ENCODE measurements at regions not wholly inside any gene's neighbourhood (a gene's known extent, or its start where the extent isn't known, plus 50 kb on each side); places are given as distances from the start of the nearest gene placed in this dataset.

DNA sequence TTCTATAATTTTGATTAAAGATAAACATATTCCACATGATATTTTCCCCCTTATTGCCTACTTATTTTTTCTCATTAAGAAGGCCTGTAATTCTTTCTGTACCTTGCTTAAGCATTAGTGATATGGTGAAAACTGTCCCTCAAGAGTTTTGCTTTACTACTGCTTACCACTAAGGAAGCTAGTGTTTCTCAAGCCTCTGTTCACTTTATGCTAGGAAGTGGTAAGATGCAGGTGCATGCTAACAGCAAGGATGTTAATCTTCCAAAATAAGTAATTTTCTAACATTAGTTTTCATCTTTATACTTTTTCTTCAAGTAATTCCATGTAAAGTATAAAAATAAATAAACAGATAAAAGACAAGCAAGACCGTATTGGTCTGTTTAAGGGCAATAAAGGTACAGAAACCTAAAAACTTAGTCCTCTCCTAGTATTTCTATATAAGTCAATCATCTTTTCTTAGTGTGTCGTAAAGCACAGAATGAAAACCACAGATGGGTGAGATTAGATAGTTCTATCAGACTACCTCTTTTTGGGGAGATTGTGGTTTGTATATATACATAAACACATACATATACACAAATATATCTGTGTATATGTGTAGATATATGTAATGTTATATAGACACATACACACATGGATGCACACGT, 731.0 kb upstream of the CNTN5 start (continued):
- TF ChIP-seq, protein P1, sequence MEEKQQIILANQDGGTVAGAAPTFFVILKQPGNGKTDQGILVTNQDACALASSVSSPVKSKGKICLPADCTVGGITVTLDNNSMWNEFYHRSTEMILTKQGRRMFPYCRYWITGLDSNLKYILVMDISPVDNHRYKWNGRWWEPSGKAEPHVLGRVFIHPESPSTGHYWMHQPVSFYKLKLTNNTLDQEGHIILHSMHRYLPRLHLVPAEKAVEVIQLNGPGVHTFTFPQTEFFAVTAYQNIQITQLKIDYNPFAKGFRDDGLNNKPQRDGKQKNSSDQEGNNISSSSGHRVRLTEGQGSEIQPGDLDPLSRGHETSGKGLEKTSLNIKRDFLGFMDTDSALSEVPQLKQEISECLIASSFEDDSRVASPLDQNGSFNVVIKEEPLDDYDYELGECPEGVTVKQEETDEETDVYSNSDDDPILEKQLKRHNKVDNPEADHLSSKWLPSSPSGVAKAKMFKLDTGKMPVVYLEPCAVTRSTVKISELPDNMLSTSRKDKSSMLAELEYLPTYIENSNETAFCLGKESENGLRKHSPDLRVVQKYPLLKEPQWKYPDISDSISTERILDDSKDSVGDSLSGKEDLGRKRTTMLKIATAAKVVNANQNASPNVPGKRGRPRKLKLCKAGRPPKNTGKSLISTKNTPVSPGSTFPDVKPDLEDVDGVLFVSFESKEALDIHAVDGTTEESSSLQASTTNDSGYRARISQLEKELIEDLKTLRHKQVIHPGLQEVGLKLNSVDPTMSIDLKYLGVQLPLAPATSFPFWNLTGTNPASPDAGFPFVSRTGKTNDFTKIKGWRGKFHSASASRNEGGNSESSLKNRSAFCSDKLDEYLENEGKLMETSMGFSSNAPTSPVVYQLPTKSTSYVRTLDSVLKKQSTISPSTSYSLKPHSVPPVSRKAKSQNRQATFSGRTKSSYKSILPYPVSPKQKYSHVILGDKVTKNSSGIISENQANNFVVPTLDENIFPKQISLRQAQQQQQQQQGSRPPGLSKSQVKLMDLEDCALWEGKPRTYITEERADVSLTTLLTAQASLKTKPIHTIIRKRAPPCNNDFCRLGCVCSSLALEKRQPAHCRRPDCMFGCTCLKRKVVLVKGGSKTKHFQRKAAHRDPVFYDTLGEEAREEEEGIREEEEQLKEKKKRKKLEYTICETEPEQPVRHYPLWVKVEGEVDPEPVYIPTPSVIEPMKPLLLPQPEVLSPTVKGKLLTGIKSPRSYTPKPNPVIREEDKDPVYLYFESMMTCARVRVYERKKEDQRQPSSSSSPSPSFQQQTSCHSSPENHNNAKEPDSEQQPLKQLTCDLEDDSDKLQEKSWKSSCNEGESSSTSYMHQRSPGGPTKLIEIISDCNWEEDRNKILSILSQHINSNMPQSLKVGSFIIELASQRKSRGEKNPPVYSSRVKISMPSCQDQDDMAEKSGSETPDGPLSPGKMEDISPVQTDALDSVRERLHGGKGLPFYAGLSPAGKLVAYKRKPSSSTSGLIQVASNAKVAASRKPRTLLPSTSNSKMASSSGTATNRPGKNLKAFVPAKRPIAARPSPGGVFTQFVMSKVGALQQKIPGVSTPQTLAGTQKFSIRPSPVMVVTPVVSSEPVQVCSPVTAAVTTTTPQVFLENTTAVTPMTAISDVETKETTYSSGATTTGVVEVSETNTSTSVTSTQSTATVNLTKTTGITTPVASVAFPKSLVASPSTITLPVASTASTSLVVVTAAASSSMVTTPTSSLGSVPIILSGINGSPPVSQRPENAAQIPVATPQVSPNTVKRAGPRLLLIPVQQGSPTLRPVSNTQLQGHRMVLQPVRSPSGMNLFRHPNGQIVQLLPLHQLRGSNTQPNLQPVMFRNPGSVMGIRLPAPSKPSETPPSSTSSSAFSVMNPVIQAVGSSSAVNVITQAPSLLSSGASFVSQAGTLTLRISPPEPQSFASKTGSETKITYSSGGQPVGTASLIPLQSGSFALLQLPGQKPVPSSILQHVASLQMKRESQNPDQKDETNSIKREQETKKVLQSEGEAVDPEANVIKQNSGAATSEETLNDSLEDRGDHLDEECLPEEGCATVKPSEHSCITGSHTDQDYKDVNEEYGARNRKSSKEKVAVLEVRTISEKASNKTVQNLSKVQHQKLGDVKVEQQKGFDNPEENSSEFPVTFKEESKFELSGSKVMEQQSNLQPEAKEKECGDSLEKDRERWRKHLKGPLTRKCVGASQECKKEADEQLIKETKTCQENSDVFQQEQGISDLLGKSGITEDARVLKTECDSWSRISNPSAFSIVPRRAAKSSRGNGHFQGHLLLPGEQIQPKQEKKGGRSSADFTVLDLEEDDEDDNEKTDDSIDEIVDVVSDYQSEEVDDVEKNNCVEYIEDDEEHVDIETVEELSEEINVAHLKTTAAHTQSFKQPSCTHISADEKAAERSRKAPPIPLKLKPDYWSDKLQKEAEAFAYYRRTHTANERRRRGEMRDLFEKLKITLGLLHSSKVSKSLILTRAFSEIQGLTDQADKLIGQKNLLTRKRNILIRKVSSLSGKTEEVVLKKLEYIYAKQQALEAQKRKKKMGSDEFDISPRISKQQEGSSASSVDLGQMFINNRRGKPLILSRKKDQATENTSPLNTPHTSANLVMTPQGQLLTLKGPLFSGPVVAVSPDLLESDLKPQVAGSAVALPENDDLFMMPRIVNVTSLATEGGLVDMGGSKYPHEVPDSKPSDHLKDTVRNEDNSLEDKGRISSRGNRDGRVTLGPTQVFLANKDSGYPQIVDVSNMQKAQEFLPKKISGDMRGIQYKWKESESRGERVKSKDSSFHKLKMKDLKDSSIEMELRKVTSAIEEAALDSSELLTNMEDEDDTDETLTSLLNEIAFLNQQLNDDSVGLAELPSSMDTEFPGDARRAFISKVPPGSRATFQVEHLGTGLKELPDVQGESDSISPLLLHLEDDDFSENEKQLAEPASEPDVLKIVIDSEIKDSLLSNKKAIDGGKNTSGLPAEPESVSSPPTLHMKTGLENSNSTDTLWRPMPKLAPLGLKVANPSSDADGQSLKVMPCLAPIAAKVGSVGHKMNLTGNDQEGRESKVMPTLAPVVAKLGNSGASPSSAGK (IDR thresholded peaks at IDR 0.05) = no peak
- TF ChIP-seq RUNX1 (IDR thresholded peaks at IDR 0.05; ENCODE audit: low read depth) = no peak
- no peak for TF ChIP-seq JUNB (CRISPR knock-in tag; conservative IDR thresholded peaks at IDR 0.05)
- no peak for TF ChIP-seq SMAD4 (CRISPR knock-in tag; conservative IDR thresholded peaks at IDR 0.05)
- TF ChIP-seq, protein P2, sequence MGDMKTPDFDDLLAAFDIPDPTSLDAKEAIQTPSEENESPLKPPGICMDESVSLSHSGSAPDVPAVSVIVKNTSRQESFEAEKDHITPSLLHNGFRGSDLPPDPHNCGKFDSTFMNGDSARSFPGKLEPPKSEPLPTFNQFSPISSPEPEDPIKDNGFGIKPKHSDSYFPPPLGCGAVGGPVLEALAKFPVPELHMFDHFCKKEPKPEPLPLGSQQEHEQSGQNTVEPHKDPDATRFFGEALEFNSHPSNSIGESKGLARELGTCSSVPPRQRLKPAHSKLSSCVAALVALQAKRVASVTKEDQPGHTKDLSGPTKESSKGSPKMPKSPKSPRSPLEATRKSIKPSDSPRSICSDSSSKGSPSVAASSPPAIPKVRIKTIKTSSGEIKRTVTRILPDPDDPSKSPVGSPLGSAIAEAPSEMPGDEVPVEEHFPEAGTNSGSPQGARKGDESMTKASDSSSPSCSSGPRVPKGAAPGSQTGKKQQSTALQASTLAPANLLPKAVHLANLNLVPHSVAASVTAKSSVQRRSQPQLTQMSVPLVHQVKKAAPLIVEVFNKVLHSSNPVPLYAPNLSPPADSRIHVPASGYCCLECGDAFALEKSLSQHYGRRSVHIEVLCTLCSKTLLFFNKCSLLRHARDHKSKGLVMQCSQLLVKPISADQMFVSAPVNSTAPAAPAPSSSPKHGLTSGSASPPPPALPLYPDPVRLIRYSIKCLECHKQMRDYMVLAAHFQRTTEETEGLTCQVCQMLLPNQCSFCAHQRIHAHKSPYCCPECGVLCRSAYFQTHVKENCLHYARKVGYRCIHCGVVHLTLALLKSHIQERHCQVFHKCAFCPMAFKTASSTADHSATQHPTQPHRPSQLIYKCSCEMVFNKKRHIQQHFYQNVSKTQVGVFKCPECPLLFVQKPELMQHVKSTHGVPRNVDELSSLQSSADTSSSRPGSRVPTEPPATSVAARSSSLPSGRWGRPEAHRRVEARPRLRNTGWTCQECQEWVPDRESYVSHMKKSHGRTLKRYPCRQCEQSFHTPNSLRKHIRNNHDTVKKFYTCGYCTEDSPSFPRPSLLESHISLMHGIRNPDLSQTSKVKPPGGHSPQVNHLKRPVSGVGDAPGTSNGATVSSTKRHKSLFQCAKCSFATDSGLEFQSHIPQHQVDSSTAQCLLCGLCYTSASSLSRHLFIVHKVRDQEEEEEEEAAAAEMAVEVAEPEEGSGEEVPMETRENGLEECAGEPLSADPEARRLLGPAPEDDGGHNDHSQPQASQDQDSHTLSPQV (IDR thresholded peaks at IDR 0.05) = no peak

Data from K562 (cell line).